ENCODE measurements at regions not wholly inside any gene's neighbourhood (a gene's known extent, or its start where the extent isn't known, plus 50 kb on each side); places are given as distances from the start of the nearest gene placed in this dataset.

- no peak overlapping the region for H2BK5ac ChIP-seq (ENCODE audit: insufficient read length, low read length)
- no peaks in the 10 kb centered on the region for H4K20me1 ChIP-seq (ENCODE audit: control insufficient read depth, insufficient read depth, insufficient read length)
- H2AK5ac ChIP-seq (ENCODE audit: insufficient read length, low read length) = no peak overlapping the region
- no peak overlapping the region for H4K91ac ChIP-seq (ENCODE audit: insufficient read length, low read depth, low read length)
- H3K27ac ChIP-seq (ENCODE audit: insufficient read length, low read depth, low read length) = no peak overlapping the region
- no peak overlapping the region for H3T11ph ChIP-seq (ENCODE audit: low read length)
- no peaks in the 10 kb centered on the region for H3K4me1 ChIP-seq (ENCODE audit: insufficient read depth, low read length)
- H3K27me3 ChIP-seq (ENCODE audit: insufficient read depth, low read length) = no peaks in the 10 kb centered on the region
- H3K9ac ChIP-seq (ENCODE audit: extremely low read depth, insufficient read length, low read length) = no peak overlapping the region
- H3K14ac ChIP-seq (ENCODE audit: insufficient read depth, low read length) = no peak overlapping the region
- Mint-ChIP-seq H3K4me1 (peaks cover 11 to 13% of the 10 kb centered on the region in 2 experiments), H3K9me3 (peaks cover 11 to 14% of the 10 kb centered on the region in 2 experiments; a peak in 4 of 5 replicates), H3K36me3 (ENCODE audit: insufficient read depth in 1 of 3, low read depth in 3 of 3) (peaks cover 0 to 6% (median 6%) of the 10 kb centered on the region in 3 experiments; a peak in 5 of 7 replicates), H3K27me3 (ENCODE audit: low read depth) (no peaks in the 10 kb centered on the region), H3K4me3 (no peak overlapping the region), H3K27ac (peak overlapping the region in 1 of 3 experiments; percentile 25; a peak in 2 of 7 replicates)
- H3K4me2 ChIP-seq (ENCODE audit: insufficient read depth, insufficient read length, low read length) = no peak overlapping the region
- H3K9me3 ChIP-seq (ENCODE audit: control insufficient read depth, low read depth, low read length) = no peaks in the 10 kb centered on the region
- no peak overlapping the region for H2BK120ac ChIP-seq (ENCODE audit: low read depth, low read length, poor library complexity, severe bottlenecking)
- H3K23me2 ChIP-seq (ENCODE audit: insufficient read length, low read depth, low read length, poor library complexity, severe bottlenecking) = no peaks in the 10 kb centered on the region
- DNase-seq = no peak
- H3K23ac ChIP-seq (ENCODE audit: insufficient read length, low read depth, low read length) = no peak overlapping the region
- H4K5ac ChIP-seq (ENCODE audit: insufficient read length, low read depth, low read length) = no peak overlapping the region
- no peak overlapping the region for H2BK15ac ChIP-seq (ENCODE audit: low read depth, low read length)
- no peak overlapping the region for H2AFZ ChIP-seq (ENCODE audit: low read length)
- no peak overlapping the region for H3K18ac ChIP-seq (ENCODE audit: insufficient read length, low read depth, low read length)
- WGBS (ENCODE audit: extremely low coverage, insufficient read length, low lambda C conversion rate) = no CpG with 5 or more reads among the region's 7 CpGs
- TF ChIP-seq CTCF (conservative IDR thresholded peaks at IDR 0.05) = peak; percentile 54
- no peak overlapping the region for H3K56ac ChIP-seq (ENCODE audit: insufficient read length, low read depth, low read length)
- no peak overlapping the region for H3K4ac ChIP-seq (ENCODE audit: low read depth, low read length)
- no peaks in the 10 kb centered on the region for H3K79me2 ChIP-seq (ENCODE audit: insufficient read depth, low read length)
- H2BK20ac ChIP-seq (ENCODE audit: low read depth, low read length, poor library complexity, severe bottlenecking) = no peak overlapping the region
- no peak overlapping the region for H2BK12ac ChIP-seq (ENCODE audit: insufficient read length, low read depth, low read length)
- no peak overlapping the region for H4K8ac ChIP-seq (replicated peaks; ENCODE audit: insufficient read length, low read depth, low read length)
- H3K79me1 ChIP-seq (ENCODE audit: insufficient read depth, low read depth, low read length, poor library complexity, severe bottlenecking) = no peaks in the 10 kb centered on the region
Measured at GRCh38 chr4:153131596-153131995, 72.6 kb upstream of the TRIM2 start.

Measured in H9 (cell line).